GM12878 (cell line): ENCODE measurements at regions not wholly inside any gene's neighbourhood (a gene's known extent, or its start where the extent isn't known, plus 50 kb on each side); places are given as distances from the start of the nearest gene placed in this dataset.

Experiments used
- ATAC-seq: fragments of 200-7000 bp; cut with Tn5 transposase; 3 replicates; pipeline ENCODE4 v1.9.1; 2020; ENCODE audit warnings: mild to moderate bottlenecking, moderate library complexity
- BruUV-seq: library from RNA; stranded (reverse); fragments of 400-500 nt; replicated peaks from 2 replicates; lab custom pipeline; 2021; lab: Mats Ljungman, UMichigan
- CTCF ChIA-PET: fragments of 300-600 bp; sonication (Branson Sonifier 250); formaldehyde crosslinking; extraction: SDS; loops from one replicate; lab custom pipeline; 2021; ENCODE audit warnings: inconsistent platforms; lab: Yijun Ruan, JAX
- POLR2A ChIA-PET: fragments of 350-600 bp; formaldehyde crosslinking; extraction: SDS; loops from one replicate; lab custom pipeline; 2021; ENCODE audit warnings: inconsistent platforms; lab: Charles Lee
- RAD21 ChIA-PET: fragments of 300-600 bp; sonication (Branson Sonifier 250); formaldehyde crosslinking; loops from one replicate; lab custom pipeline; 2023; ENCODE audit warnings: antibody characterized with exemption; ENCODE audit not compliant: unreplicated experiment; lab: Charles Lee
- SMC1A ChIA-PET: fragments of 300-600 bp; sonication (Branson Sonifier 250); formaldehyde crosslinking; loops from one replicate; lab custom pipeline; 2023; ENCODE audit not compliant: unreplicated experiment, uncharacterized antibody; lab: Charles Lee
- DNase-seq: peaks from one replicate; pipeline ENCODE4 v3.0.0-alpha.2; 2011; ENCODE audit warnings: low read depth, low spot score
- FAIRE-seq: peaks from 3 replicates; lab custom pipeline; 2011; peaks lifted over from hg19 to GRCh38; lab: Jason Lieb, UNC
- H2AFZ ChIP-seq: 2 replicates; pipeline ENCODE4 v1.6.0; 2011; ENCODE audit warnings: low read depth, low read length, control low read depth; ENCODE audit not compliant: control insufficient read depth
- H3K27ac ChIP-seq: 2 replicates; pipeline ENCODE4 v1.5.1; 2011; ENCODE audit warnings: control low read depth; ENCODE audit not compliant: control insufficient read depth, insufficient read depth
- H3K27me3 ChIP-seq, 2 experiments: replicated peaks in 1 of 2; 2 replicates each; pipeline versions ENCODE4 v1.6.0 to v1.6.1; 2011; ENCODE audit warnings: low read length in 1 of 2; ENCODE audit not compliant: control insufficient read depth in 2 of 2, insufficient read depth in 2 of 2
- H3K36me3 ChIP-seq, 2 experiments: 2 replicates each; pipeline ENCODE4 v1.5.1; 2011; ENCODE audit warnings: low read length in 1 of 2; ENCODE audit not compliant: control insufficient read depth in 2 of 2, insufficient read depth in 2 of 2
- H3K4me1 ChIP-seq: 2 replicates; pipeline ENCODE4 v1.6.1; 2011; ENCODE audit warnings: mild to moderate bottlenecking, low read length, moderate library complexity, mixed read lengths; ENCODE audit not compliant: control insufficient read depth, insufficient read depth
- H3K4me2 ChIP-seq: 2 replicates; pipeline ENCODE4 v1.6.0; 2011; ENCODE audit warnings: control low read depth; ENCODE audit not compliant: control insufficient read depth, insufficient read depth
- H3K4me3 ChIP-seq: fragments of 200-600 bp; sonication (generic); 2 replicates; pipeline ENCODE4 v1.5.1; 2016
- H3K79me2 ChIP-seq: 2 replicates; pipeline ENCODE4 v1.6.0; 2011; ENCODE audit warnings: low read length; ENCODE audit not compliant: control insufficient read depth, insufficient read depth
- H3K9ac ChIP-seq: 2 replicates; pipeline ENCODE4 v1.8.0; 2011; ENCODE audit warnings: low read length, control low read depth, mixed read lengths; ENCODE audit not compliant: control insufficient read depth, insufficient read depth
- H3K9me3 ChIP-seq: replicated peaks from 3 replicates; pipeline ENCODE4 v1.5.1; 2011; ENCODE audit warnings: mild to moderate bottlenecking, low read length; ENCODE audit not compliant: control insufficient read depth, insufficient read depth
- H4K20me1 ChIP-seq: 2 replicates; pipeline ENCODE4 v1.6.0; 2011; ENCODE audit not compliant: control insufficient read depth, insufficient read depth
- ASH2L ChIP-seq: fragments of 300-600, 200-600 bp; sonication (generic); IDR thresholded peaks from 2 replicates; pipeline ENCODE4 v1.6.1; 2017; ENCODE audit warnings: low read depth, mild to moderate bottlenecking, borderline replicate concordance
- CUX1 ChIP-seq: IDR thresholded peaks from 2 replicates; pipeline ENCODE4 v1.6.1; 2012; ENCODE audit warnings: improper control_type of control experiment, low read depth, low read length; ENCODE audit not compliant: insufficient replicate concordance
- ESRRA ChIP-seq: IDR thresholded peaks from 2 replicates; pipeline ENCODE4 v1.6.1; 2012; ENCODE audit warnings: mild to moderate bottlenecking, low read length, improper control_type of control experiment
- FOXM1 ChIP-seq: IDR thresholded peaks from 2 replicates; pipeline ENCODE4 v1.6.1; 2012; ENCODE audit warnings: low read depth, mild to moderate bottlenecking, inconsistent platforms, low read length, moderate library complexity
- HDAC2 ChIP-seq: fragments of 200-600 bp; sonication (generic); IDR thresholded peaks from 2 replicates; pipeline ENCODE4 v1.6.1; 2017
- RELB ChIP-seq: fragments of 450-650 bp; IDR thresholded peaks from 2 replicates; pipeline ENCODE4 v1.6.1; 2017; ENCODE audit warnings: low read depth, mild to moderate bottlenecking, moderate library complexity
- WGBS: methylation state at CpG from one replicate; pipeline ENCODE4 v1.1.6; 2016; ENCODE audit warnings: low lambda C conversion rate; ENCODE audit not compliant: insufficient replicate concordance, insufficient coverage; ENCODE audit errors: missing lambda C conversion rate; 5-methylcytosine and 5-hydroxymethylcytosine counted together
- in situ Hi-C: fragments of 300-500 bp; cut with MboI; formaldehyde crosslinking; loops from 9 replicates; pipeline ENCODE4 v1.14.3; 2018; ENCODE audit warnings: mixed read lengths
- intact Hi-C: fragments of 100-400 bp; cut with micrococcal nuclease; formaldehyde crosslinking; loops from one replicate; pipeline ENCODE4 v1.14.2; 2022; ENCODE audit not compliant: unreplicated experiment

- H3K27ac ChIP-seq = no peak overlapping the region
- no peaks in the 10 kb centered on the region for H3K27me3 ChIP-seq
- H3K79me2 ChIP-seq = no peaks in the 10 kb centered on the region
- H3K9me3 ChIP-seq = no peaks in the 10 kb centered on the region
- H3K4me1 ChIP-seq = no peaks in the 10 kb centered on the region
- WGBS = 0% methylated on average over 1 of the region's 1 CpG
- H4K20me1 ChIP-seq = no peaks in the 10 kb centered on the region
- TF ChIP-seq HDAC2 = no peak
- no peak for TF ChIP-seq ASH2L
- no peak for TF ChIP-seq RELB
- TF ChIP-seq FOXM1 = no peak
- TF ChIP-seq ESRRA = no peak
- TF ChIP-seq CUX1 = no peak
- TF ChIP-seq, all 136 proteins: peak for 0
- H3K4me2 ChIP-seq = no peak overlapping the region
- H3K4me3 ChIP-seq = no peak overlapping the region
- no peaks in the 10 kb centered on the region for H3K36me3 ChIP-seq
- ChIA-PET SMC1A (no interaction called here), POLR2A (no interaction called here), CTCF (no interaction called here), RAD21 (no interaction called here)
- H3K9ac ChIP-seq = no peak overlapping the region
- intact Hi-C loops = no loop called here
- H2AFZ ChIP-seq = no peak overlapping the region
- in situ Hi-C loops = no loop called here
- no peak for FAIRE-seq
- no TSS peak for BruUV-seq
- DNase-seq = no peak
- no peak for ATAC-seq
Measured at GRCh38 chr13:105846923-105847322, 688.5 kb downstream of the EFNB2 start.
